Mesothelial cell of epicardium (in vitro differentiated cells): ENCODE measurements at regions not wholly inside any gene's neighbourhood (a gene's known extent, or its start where the extent isn't known, plus 50 kb on each side); places are given as distances from the start of the nearest gene placed in this dataset.

Experiments
- DNase-seq, 2 experiments: peaks; one replicate each; pipeline ENCODE4 v3.0.0; 2021; ENCODE audit warnings: low spot score in 2 of 2; ENCODE audit not compliant: unreplicated experiment in 2 of 2
- H3K27ac Mint-ChIP-seq: 2 replicates; pipeline ENCODE4 v1.8.0; 2021; ENCODE audit warnings: mixed read lengths
- H3K27me3 Mint-ChIP-seq: 2 replicates; pipeline ENCODE4 v1.8.0; 2021; ENCODE audit warnings: low read depth, mixed read lengths
- H3K36me3 Mint-ChIP-seq: 2 replicates; pipeline ENCODE4 v1.8.0; 2021; ENCODE audit warnings: mixed read lengths
- H3K4me1 Mint-ChIP-seq: 2 replicates; pipeline ENCODE4 v1.8.0; 2021; ENCODE audit warnings: mixed read lengths
- H3K4me3 Mint-ChIP-seq: 2 replicates; pipeline ENCODE4 v1.8.0; 2021; ENCODE audit warnings: mild to moderate bottlenecking, moderate library complexity, mixed read lengths
- H3K9me3 Mint-ChIP-seq: 2 replicates; pipeline ENCODE4 v1.8.0; 2021; ENCODE audit warnings: mixed read lengths
- CTCF ChIP-seq: fragments of 200-600 bp; sonication (generic); IDR thresholded peaks from one replicate; pipeline ENCODE4 v1.5.0; 2021; ENCODE audit warnings: antibody characterized with exemption; ENCODE audit not compliant: unreplicated experiment

GRCh38 chr6:140041056-140041455, 666.6 kb upstream of the CITED2 start:
- H3K27me3 Mint-ChIP-seq: no peaks in the 10 kb centered on the region
- TF ChIP-seq CTCF: no peak
- DNase-seq: no peak

GRCh38 chr6:140040396-140040795, 665.9 kb upstream of the CITED2 start:
- Mint-ChIP-seq H3K4me1 (peaks cover 26% of the 10 kb centered on the region), H3K27me3 (no peaks in the 10 kb centered on the region), H3K9me3 (peaks cover 17% of the 10 kb centered on the region), H3K27ac (no peak overlapping the region), H3K4me3 (no peak overlapping the region), H3K36me3 (no peaks in the 10 kb centered on the region)
- DNase-seq: no peak
- TF ChIP-seq CTCF: no peak

More at GRCh38 chr6:140041056-140041455, 666.6 kb upstream of the CITED2 start:
- Mint-ChIP-seq H3K9me3 (peaks cover 10% of the 10 kb centered on the region), H3K4me3 (no peak overlapping the region), H3K4me1 (peaks cover 26% of the 10 kb centered on the region), H3K36me3 (no peaks in the 10 kb centered on the region), H3K27ac (no peak overlapping the region)

- peaks cover 26% of the 10 kb centered on the region for H3K4me1 Mint-ChIP-seq
- H3K27me3 Mint-ChIP-seq: no peaks in the 10 kb centered on the region
- H3K4me3 Mint-ChIP-seq: no peak overlapping the region
- H3K36me3 Mint-ChIP-seq: no peaks in the 10 kb centered on the region
- no peak overlapping the region for H3K27ac Mint-ChIP-seq
- no peak for DNase-seq
- TF ChIP-seq CTCF: no peak
- peaks cover 24% of the 10 kb centered on the region for H3K9me3 Mint-ChIP-seq
These were observed 664.9 kb upstream of the CITED2 start for GRCh38 chr6:140039364-140039763.

GRCh38 chr6:140036196-140036595, 661.7 kb upstream of the CITED2 start:
- H3K27me3 Mint-ChIP-seq: no peaks in the 10 kb centered on the region
- H3K36me3 Mint-ChIP-seq: no peaks in the 10 kb centered on the region
- no peak for DNase-seq
- H3K9me3 Mint-ChIP-seq: peaks cover 24% of the 10 kb centered on the region
- no peak overlapping the region for H3K27ac Mint-ChIP-seq
- H3K4me1 Mint-ChIP-seq: peaks cover 18% of the 10 kb centered on the region
- TF ChIP-seq CTCF: no peak
- H3K4me3 Mint-ChIP-seq: no peak overlapping the region

- Mint-ChIP-seq H3K27me3 (no peaks in the 10 kb centered on the region), H3K9me3 (peaks cover 44% of the 10 kb centered on the region), H3K4me1 (peaks cover 33% of the 10 kb centered on the region), H3K36me3 (peaks cover 16% of the 10 kb centered on the region), H3K4me3 (no peak overlapping the region), H3K27ac (peak overlapping the region; percentile 30)
- DNase-seq: no peak
- TF ChIP-seq CTCF: no peak
These were observed 657.7 kb upstream of the CITED2 start for GRCh38 chr6:140032189-140032588.

- no peak for DNase-seq
- H3K9me3 Mint-ChIP-seq: peaks cover 30% of the 10 kb centered on the region
- no peaks in the 10 kb centered on the region for H3K27me3 Mint-ChIP-seq
- H3K27ac Mint-ChIP-seq: peak overlapping the region; percentile 92
- no peak for TF ChIP-seq CTCF
- H3K36me3 Mint-ChIP-seq: peaks cover 18% of the 10 kb centered on the region
- peaks cover 33% of the 10 kb centered on the region for H3K4me1 Mint-ChIP-seq
- H3K4me3 Mint-ChIP-seq: no peak overlapping the region
These were observed 655.1 kb upstream of the CITED2 start for GRCh38 chr6:140029551-140029950.
